GM10266 (cell line): ENCODE measurements at regions not wholly inside any gene's neighbourhood (a gene's known extent, or its start where the extent isn't known, plus 50 kb on each side); places are given as distances from the start of the nearest gene placed in this dataset.

ENCODE experiments used
- DNase-seq: peaks from one replicate; pipeline ENCODE4 v3.0.0; 2012; ENCODE audit errors: extremely low spot score
- CTCF ChIP-seq: IDR thresholded peaks from 2 replicates; pipeline ENCODE4 v1.5.1; 2012; ENCODE audit warnings: mild to moderate bottlenecking, low read depth; ENCODE audit not compliant: control insufficient read depth, insufficient read depth; ENCODE audit errors: missing control alignments

- DNase-seq: no peak
- no peak for TF ChIP-seq CTCF
Observed at GRCh38 chr3:117754841-117755240, 1045.3 kb downstream of the TUSC7 start.

- DNase-seq: no peak
- TF ChIP-seq CTCF: no peak
Observed at GRCh38 chr3:117756563-117756962, 1047.0 kb downstream of the TUSC7 start.

GRCh38 chr3:117761703-117762620 is 1052.4 kb downstream of the TUSC7 start:
- TF ChIP-seq CTCF: no peak
- DNase-seq: no peak

- no peak for TF ChIP-seq CTCF
- no peak for DNase-seq
Observed at GRCh38 chr3:117762621-117763037, 1053.0 kb downstream of the TUSC7 start.

GRCh38 chr3:117763561-117763960 is 1054.0 kb downstream of the TUSC7 start:
- no peak for TF ChIP-seq CTCF

GRCh38 chr3:117768581-117768980 is 1059.0 kb downstream of the TUSC7 start:
- no peak for DNase-seq
- no peak for TF ChIP-seq CTCF

More at GRCh38 chr3:117763561-117763960, 1054.0 kb downstream of the TUSC7 start:
- DNase-seq: no peak

- DNase-seq: no peak
- no peak for TF ChIP-seq CTCF
Observed at GRCh38 chr3:117774130-117774529, 1064.6 kb downstream of the TUSC7 start.
